ENCODE measurements at regions not wholly inside any gene's neighbourhood (a gene's known extent, or its start where the extent isn't known, plus 50 kb on each side); places are given as distances from the start of the nearest gene placed in this dataset.

- DNase-seq (ENCODE audit: low read depth) = no peak
- H3K4me3 ChIP-seq (ENCODE audit: control insufficient read depth, low read depth, low read length) = no peak overlapping the region
- no peak for TF ChIP-seq CTCF (IDR thresholded peaks at IDR 0.05; ENCODE audit: control insufficient read depth, insufficient read depth, low read depth, low read length, missing control alignments)
Measured at GRCh38 chr9:90967145-90967538, 165.5 kb downstream of the SYK start.

- H3K4me3 ChIP-seq (ENCODE audit: control insufficient read depth, low read depth, low read length) = no peak overlapping the region
- no peak for TF ChIP-seq CTCF (IDR thresholded peaks at IDR 0.05; ENCODE audit: control insufficient read depth, insufficient read depth, low read depth, low read length, missing control alignments)
- no peak for DNase-seq (ENCODE audit: low read depth)
Measured at GRCh38 chr9:90969021-90969675, 167.5 kb downstream of the SYK start.

- H3K4me3 ChIP-seq (ENCODE audit: control insufficient read depth, low read depth, low read length) = no peak overlapping the region
- TF ChIP-seq CTCF (IDR thresholded peaks at IDR 0.05; ENCODE audit: control insufficient read depth, insufficient read depth, low read depth, low read length, missing control alignments) = no peak
- DNase-seq (ENCODE audit: low read depth) = no peak
Measured at GRCh38 chr9:90970608-90971007, 169.0 kb downstream of the SYK start.

GRCh38 chr9:90972057-90972456 is 170.4 kb downstream of the SYK start:
- no peak overlapping the region for H3K4me3 ChIP-seq (ENCODE audit: control insufficient read depth, low read depth, low read length)
- no peak for TF ChIP-seq CTCF (IDR thresholded peaks at IDR 0.05; ENCODE audit: control insufficient read depth, insufficient read depth, low read depth, low read length, missing control alignments)
- no peak for DNase-seq (ENCODE audit: low read depth)

GRCh38 chr9:90974016-90974415 is 172.4 kb downstream of the SYK start:
- TF ChIP-seq CTCF (IDR thresholded peaks at IDR 0.05; ENCODE audit: control insufficient read depth, insufficient read depth, low read depth, low read length, missing control alignments) = no peak
- DNase-seq (ENCODE audit: low read depth) = no peak
- H3K4me3 ChIP-seq (ENCODE audit: control insufficient read depth, low read depth, low read length) = no peak overlapping the region

- TF ChIP-seq CTCF (IDR thresholded peaks at IDR 0.05; ENCODE audit: control insufficient read depth, insufficient read depth, low read depth, low read length, missing control alignments) = no peak
- DNase-seq (ENCODE audit: low read depth) = no peak
- H3K4me3 ChIP-seq (ENCODE audit: control insufficient read depth, low read depth, low read length) = no peak overlapping the region
Measured at GRCh38 chr9:90974643-90975245, 173.1 kb downstream of the SYK start.
